H1 (cell line): ENCODE measurements at regions not wholly inside any gene's neighbourhood (a gene's known extent, or its start where the extent isn't known, plus 50 kb on each side); places are given as distances from the start of the nearest gene placed in this dataset.

Experiments
- CTCF ChIA-PET: fragments of 300-600 bp; sonication (Branson Sonifier 250); formaldehyde crosslinking; loops from one replicate; lab custom pipeline; 2021; ENCODE audit not compliant: partially characterized antibody; lab: Charles Lee
- POLR2A ChIA-PET: fragments of 300-600 bp; sonication (Branson Sonifier 250); formaldehyde crosslinking; loops from one replicate; lab custom pipeline; 2021; ENCODE audit warnings: inconsistent platforms; ENCODE audit not compliant: partially characterized antibody; lab: Charles Lee
- DNase-seq, 2 experiments: peaks; one replicate each; pipeline versions ENCODE4 v3.0.0 to v3.0.0-alpha.2; 2010 to 2022; ENCODE audit warnings: low spot score in 2 of 2, low read depth in 1 of 2, mixed read lengths in 1 of 2
- FAIRE-seq: peaks from 2 replicates; lab custom pipeline; 2011; peaks lifted over from hg19 to GRCh38; lab: Jason Lieb, UNC
- H2AFZ ChIP-seq: 2 replicates; pipeline ENCODE4 v1.8.1; 2012; ENCODE audit warnings: low read length, inconsistent platforms
- H2AK5ac ChIP-seq: 2 replicates; pipeline ENCODE4 v1.6.1; 2013; ENCODE audit warnings: low read depth, low read length
- H2BK120ac ChIP-seq: replicated peaks from 2 replicates; pipeline ENCODE3; 2013; ENCODE audit warnings: low read depth, low read length, inconsistent platforms
- H2BK12ac ChIP-seq: 2 replicates; pipeline ENCODE4 v1.6.1; 2013; ENCODE audit warnings: low read depth, low read length
- H2BK15ac ChIP-seq: 2 replicates; pipeline ENCODE4 v1.6.1; 2013; ENCODE audit warnings: low read length
- H2BK20ac ChIP-seq: 2 replicates; pipeline ENCODE4 v1.6.1; 2013; ENCODE audit warnings: low read length
- H2BK5ac ChIP-seq: 2 replicates; pipeline ENCODE4 v1.6.1; 2013; ENCODE audit warnings: low read depth, low read length
- H3K14ac ChIP-seq: 2 replicates; pipeline ENCODE4 v1.6.1; 2013; ENCODE audit warnings: inconsistent platforms; ENCODE audit not compliant: insufficient read length
- H3K18ac ChIP-seq: 2 replicates; pipeline ENCODE4 v1.6.1; 2013; ENCODE audit warnings: low read length; ENCODE audit errors: extremely low read depth
- H3K23ac ChIP-seq: 2 replicates; pipeline ENCODE4 v1.6.1; 2013; ENCODE audit warnings: inconsistent platforms; ENCODE audit not compliant: insufficient read length
- H3K23me2 ChIP-seq: 2 replicates; pipeline ENCODE4 v1.6.1; 2013; ENCODE audit warnings: low read depth, low read length
- H3K27ac ChIP-seq: 2 replicates; pipeline ENCODE4 v1.6.1; 2011; ENCODE audit warnings: low read depth, low read length, inconsistent platforms
- H3K27me3 ChIP-seq, 4 experiments: replicated peaks in 1 of 4; 1 replicate in 1 of 4; 2 replicates in 3 of 4; pipeline versions ENCODE4 v1.6.1 to v1.8.1; 2011 to 2013; ENCODE audit warnings: low read length in 3 of 4, mild to moderate bottlenecking in 3 of 4, inconsistent platforms in 2 of 4, mixed read lengths in 2 of 4, moderate library complexity in 1 of 4; ENCODE audit not compliant: control insufficient read depth in 3 of 4, insufficient read depth in 3 of 4; ENCODE audit errors: extremely low read depth in 1 of 4
- H3K36me3 ChIP-seq, 4 experiments: 2 replicates each; pipeline versions ENCODE4 v1.6.1 to v1.8.1; 2011 to 2013; ENCODE audit warnings: mild to moderate bottlenecking in 4 of 4, low read length in 3 of 4, moderate library complexity in 2 of 4, control low read depth in 1 of 4, inconsistent platforms in 1 of 4; ENCODE audit not compliant: insufficient read depth in 4 of 4, control insufficient read depth in 2 of 4
- H3K4ac ChIP-seq: replicated peaks from 2 replicates; pipeline ENCODE3; 2013; ENCODE audit warnings: low read length, low read depth, mixed read lengths, inconsistent platforms; ENCODE audit not compliant: insufficient read length
- H3K4me1 ChIP-seq, 4 experiments: replicated peaks in 1 of 4; 1 replicate in 1 of 4; 2 replicates in 3 of 4; pipeline versions ENCODE4 v1.6.1 to v1.8.1; 2011 to 2013; ENCODE audit warnings: low read length in 3 of 4, inconsistent platforms in 2 of 4, mixed read lengths in 1 of 4; ENCODE audit not compliant: insufficient read depth in 4 of 4, control insufficient read depth in 3 of 4
- H3K4me2 ChIP-seq, 2 experiments: 2 replicates each; pipeline versions ENCODE4 v1.6.1 to v1.8.1; 2011 to 2013; ENCODE audit warnings: low read depth in 2 of 2, low read length in 2 of 2, control low read depth in 1 of 2, inconsistent platforms in 1 of 2, mild to moderate bottlenecking in 1 of 2; ENCODE audit not compliant: insufficient read depth in 1 of 2
- H3K4me3 ChIP-seq, 4 experiments: fragments of 200-600, 300-600 bp in 1 of 4; sonication (generic), shearing (Covaris generic), sonication (Bioruptor Twin) in 1 of 4; 2 replicates each; pipeline versions ENCODE4 v1.5.1 to v1.8.1; 2011 to 2016; ENCODE audit warnings: low read length in 4 of 4, low read depth in 3 of 4, control low read depth in 2 of 4, inconsistent platforms in 2 of 4, mild to moderate bottlenecking in 2 of 4, mixed read lengths in 1 of 4, moderate library complexity in 1 of 4; ENCODE audit not compliant: insufficient read depth in 2 of 4; ENCODE audit errors: extremely low read depth in 1 of 4
- H3K56ac ChIP-seq: replicated peaks from 2 replicates; pipeline ENCODE3; 2013; ENCODE audit warnings: low read depth, mild to moderate bottlenecking, mixed read lengths, low read length, inconsistent platforms; ENCODE audit not compliant: insufficient read length
- H3K79me1 ChIP-seq: 2 replicates; pipeline ENCODE4 v1.6.1; 2013; ENCODE audit warnings: low read depth, low read length, control low read depth
- H3K79me2 ChIP-seq, 2 experiments: 2 replicates each; pipeline versions ENCODE4 v1.6.1 to v1.8.1; 2012 to 2013; ENCODE audit warnings: low read length in 2 of 2, mild to moderate bottlenecking in 2 of 2, inconsistent platforms in 1 of 2; ENCODE audit not compliant: insufficient read depth in 2 of 2, control insufficient read depth in 1 of 2
- H3K9ac ChIP-seq, 4 experiments: replicated peaks in 1 of 4; 1 replicate in 1 of 4; 2 replicates in 3 of 4; pipeline versions ENCODE4 v1.6.1 to v1.8.1; 2011 to 2013; ENCODE audit warnings: low read depth in 3 of 4, low read length in 3 of 4, control low read depth in 2 of 4, mild to moderate bottlenecking in 2 of 4, moderate library complexity in 2 of 4, inconsistent platforms in 1 of 4; ENCODE audit errors: extremely low read depth in 1 of 4
- H3K9me3 ChIP-seq, 2 experiments: 2 replicates each; pipeline versions ENCODE4 v1.6.1 to v1.8.1; 2012 to 2013; ENCODE audit warnings: mild to moderate bottlenecking in 2 of 2, moderate library complexity in 2 of 2, control low read depth in 1 of 2, inconsistent platforms in 1 of 2, low read depth in 1 of 2, low read length in 1 of 2, mixed read lengths in 1 of 2; ENCODE audit not compliant: insufficient read depth in 2 of 2
- H4K20me1 ChIP-seq, 2 experiments: replicated peaks in 1 of 2; 2 replicates each; pipeline versions ENCODE3 to v1.8.1; 2011 to 2013; ENCODE audit warnings: inconsistent platforms in 2 of 2, low read length in 2 of 2, mild to moderate bottlenecking in 1 of 2; ENCODE audit not compliant: insufficient read depth in 2 of 2, control insufficient read depth in 1 of 2
- H4K5ac ChIP-seq: 2 replicates; pipeline ENCODE4 v1.6.1; 2013; ENCODE audit warnings: low read length, low read depth, mixed read lengths, inconsistent platforms; ENCODE audit not compliant: insufficient read length
- H4K8ac ChIP-seq: 2 replicates; pipeline ENCODE4 v1.8.0; 2013; ENCODE audit warnings: mild to moderate bottlenecking, moderate library complexity, low read length, inconsistent platforms; ENCODE audit not compliant: insufficient read depth; ENCODE audit errors: extremely low read depth
- H4K91ac ChIP-seq: replicated peaks from 2 replicates; pipeline ENCODE3; 2013; ENCODE audit warnings: low read length, mixed read lengths, inconsistent platforms; ENCODE audit not compliant: insufficient read length
- CREB1 ChIP-seq: IDR thresholded peaks from 2 replicates; pipeline ENCODE4 v1.6.1; 2012; ENCODE audit warnings: inconsistent platforms
- GTF2F1 ChIP-seq: IDR thresholded peaks from 2 replicates; pipeline ENCODE4 v1.6.1; 2012; ENCODE audit warnings: low read depth, low read length, improper control_type of control experiment, borderline replicate concordance
- KDM1A ChIP-seq: fragments of 200-600, 300-600 bp; sonication (generic); IDR thresholded peaks from 2 replicates; pipeline ENCODE4 v1.7.1; 2016; ENCODE audit warnings: mild to moderate bottlenecking, low read length, borderline replicate concordance
- NRF1 ChIP-seq: IDR thresholded peaks from 2 replicates; pipeline ENCODE4 v1.6.1; 2011; ENCODE audit warnings: mild to moderate bottlenecking, low read depth, low read length, improper control_type of control experiment
- POLR2AphosphoS5 ChIP-seq: IDR thresholded peaks from 2 replicates; pipeline ENCODE4 v1.6.1; 2011; ENCODE audit warnings: low read depth, low read length
- RFX5 ChIP-seq: IDR thresholded peaks from 2 replicates; pipeline ENCODE4 v1.6.1; 2011; ENCODE audit warnings: low read depth, low read length, improper control_type of control experiment, borderline replicate concordance
- SIRT6 ChIP-seq: IDR thresholded peaks from one replicate; pipeline ENCODE4 v1.7.1; 2012; ENCODE audit warnings: low read length, inconsistent platforms
- SP2 ChIP-seq: IDR thresholded peaks from 2 replicates; pipeline ENCODE4 v1.6.1; 2012; ENCODE audit warnings: mild to moderate bottlenecking, low read length, inconsistent platforms
- SUZ12 ChIP-seq: fragments of 200-600 bp; sonication (generic); IDR thresholded peaks from 2 replicates; pipeline ENCODE4 v1.6.1; 2012; ENCODE audit warnings: mild to moderate bottlenecking, inconsistent platforms, low read length, moderate library complexity, mixed read lengths
- TAF1 ChIP-seq: IDR thresholded peaks from 2 replicates; pipeline ENCODE4 v1.6.1; 2011; ENCODE audit warnings: mild to moderate bottlenecking, low read depth, low read length
- TAF7 ChIP-seq: optimal IDR thresholded peaks from 2 replicates; pipeline ENCODE3; 2011; ENCODE audit warnings: low read depth, mild to moderate bottlenecking, inconsistent platforms, low read length, moderate library complexity, borderline replicate concordance
- WGBS, 2 experiments: shearing (Covaris generic) in 1 of 2; methylation state at CpG; one replicate each; pipeline versions ENCODE4 v1.1.6 to v1.1.7; 2013 to 2015; ENCODE audit warnings: low lambda C conversion rate in 2 of 2, mixed read lengths in 2 of 2, inconsistent platforms in 1 of 2, low coverage in 1 of 2, missing lambda C conversion rate in 1 of 2; ENCODE audit not compliant: insufficient replicate concordance in 2 of 2, insufficient coverage in 1 of 2, insufficient read length in 1 of 2; ENCODE audit errors: extremely low coverage in 1 of 2, missing lambda C conversion rate in 1 of 2; 5-methylcytosine and 5-hydroxymethylcytosine counted together

- Histone ChIP-seq H3K14ac (no peak overlapping the region), H2AK5ac (no peak overlapping the region), H3K4me1 (no peaks in the 10 kb centered on the region), H2BK12ac (no peak overlapping the region), H2BK5ac (no peak overlapping the region), H3K27me3 (no peaks in the 10 kb centered on the region), H3K4me2 (no peak overlapping the region), H3K23me2 (peaks cover 5% of the 10 kb centered on the region; the same call in 1 of the 2 replicates), H2BK120ac (no peak overlapping the region), H3K18ac (no peak overlapping the region), H3K4ac (no peak overlapping the region), H3K9ac (no peak overlapping the region), H4K91ac (no peak overlapping the region), H3K79me2 (no peaks in the 10 kb centered on the region), H2BK20ac (no peak overlapping the region), H3K4me3 (no peak overlapping the region), H3K79me1 (no peaks in the 10 kb centered on the region), H3K56ac (peak overlapping the region; percentile 92), H4K20me1 (peaks cover 0 to 4% of the 10 kb centered on the region in 2 experiments), H2AFZ (no peak overlapping the region), H4K8ac (no peak overlapping the region), H3K36me3 (no peaks in the 10 kb centered on the region), H3K9me3 (no peaks in the 10 kb centered on the region), H4K5ac (no peak overlapping the region), H3K23ac (no peak overlapping the region), H2BK15ac (no peak overlapping the region), H3K27ac (no peak overlapping the region)
- DNase-seq (no peak), FAIRE-seq (no peak)
- ChIA-PET CTCF (no interaction called here), POLR2A (no interaction called here)
- 87% methylated on average over 3 of the region's 3 CpGs; no CpG with 5 or more reads in 1 of the 2 experiments for WGBS, 2 experiments
- TF ChIP-seq KDM1A: no peak
- TF ChIP-seq SP2: no peak
- TF ChIP-seq CREB1: no peak
- no peak for TF ChIP-seq TAF1
- TF ChIP-seq SUZ12: no peak
- TF ChIP-seq POLR2AphosphoS5: no peak
- TF ChIP-seq SIRT6: no peak
- TF ChIP-seq RFX5: no peak
- no peak for TF ChIP-seq TAF7
- no peak for TF ChIP-seq NRF1
- TF ChIP-seq GTF2F1: no peak
Measured at GRCh38 chr5:175034924-175035323, 310.5 kb downstream of the MSX2 start.
